ENCODE measurements at regions not wholly inside any gene's neighbourhood (a gene's known extent, or its start where the extent isn't known, plus 50 kb on each side); places are given as distances from the start of the nearest gene placed in this dataset.

- TF ChIP-seq CHD7 (IDR thresholded peaks at IDR 0.05; ENCODE audit: insufficient replicate concordance, low read length), result no peak
- TF ChIP-seq SP1 (IDR thresholded peaks at IDR 0.05; ENCODE audit: low read depth, low read length), result no peak
- TF ChIP-seq FOSL1 (IDR thresholded peaks at IDR 0.05; ENCODE audit: insufficient read depth, low read depth, low read length), result no peak
- no peak for TF ChIP-seq TBP (IDR thresholded peaks at IDR 0.05; ENCODE audit: low read depth, low read length)
- TF ChIP-seq CREB1 (IDR thresholded peaks at IDR 0.05), result no peak
Observed at GRCh38 chr11:81255895-81256294, 1477.8 kb downstream of the FAM181B start (continued).

Measured in H1 (cell line).